Right lobe of liver (tissue), 6 donors: ENCODE measurements at regions not wholly inside any gene's neighbourhood (a gene's known extent, or its start where the extent isn't known, plus 50 kb on each side); places are given as distances from the start of the nearest gene placed in this dataset.

Source experiments
- ATAC-seq, 4 donors: fragments of 200-7000 bp; cut with Tn5 transposase; one replicate each; pipeline ENCODE4 v1.9.1; 2020; ENCODE audit warnings: mild to moderate bottlenecking in 4 of 4, moderate library complexity in 4 of 4
- DNase-seq, 3 donors: peaks; one replicate each; pipeline ENCODE4 v3.0.0-alpha.2; 2020
- H3K27ac ChIP-seq, 3 donors: fragments of 200-600 bp; one replicate each; pipeline ENCODE4 v1.8.0; 2022
- H3K27me3 ChIP-seq, 2 donors: fragments of 200-600 bp; one replicate each; pipeline ENCODE4 v1.8.0; 2022
- H3K36me3 ChIP-seq, 4 donors: fragments of 200-600 bp; sonication (generic) in 1 of 4; one replicate each; pipeline versions ENCODE4 v1.5.1 to v1.8.0; 2017 to 2022; ENCODE audit warnings: control low read depth in 1 of 4
- H3K4me1 ChIP-seq, 4 donors: fragments of 200-600 bp; sonication (generic) in 1 of 4; one replicate each; pipeline versions ENCODE4 v1.5.1 to v1.8.0; 2017 to 2022; ENCODE audit warnings: control low read depth in 1 of 4
- H3K4me3 ChIP-seq, 3 donors: fragments of 200-600 bp; one replicate each; pipeline ENCODE4 v1.8.0; 2022
- H3K9me3 ChIP-seq, 4 donors: fragments of 200-600 bp; sonication (generic) in 1 of 4; one replicate each; pipeline versions ENCODE4 v1.5.1 to v1.8.0; 2017 to 2022; ENCODE audit warnings: control low read depth in 1 of 4
- POLR2A ChIP-seq: fragments of 450-650 bp; IDR thresholded peaks from one replicate; pipeline ENCODE4 v1.6.1; 2017; ENCODE audit warnings: antibody characterized with exemption, mild to moderate bottlenecking
- WGBS: methylation state at CpG from one replicate; pipeline ENCODE4 v1.1.6; 2018; ENCODE audit warnings: low coverage, low lambda C conversion rate; ENCODE audit not compliant: insufficient coverage; ENCODE audit errors: missing lambda C conversion rate; 5-methylcytosine and 5-hydroxymethylcytosine counted together
- intact Hi-C, 2 donors: fragments of 100-400 bp; cut with DNase I; formaldehyde crosslinking; loops; one replicate each; pipeline versions ENCODE4 v1.11.2 to v1.14.1; 2022
- TF ChIP-seq, protein P1 (sequence below), 4 donors: fragments of 200-600 bp in 3 of 4; fragments of 450-650 bp in 1 of 4; IDR thresholded peaks; one replicate each; pipeline versions ENCODE4 v1.5.1 to v1.8.0; 2016 to 2022; ENCODE audit warnings: antibody characterized with exemption in 4 of 4, mild to moderate bottlenecking in 2 of 4
- donor health status: DM: no; HTN: yes; CAD: no.
- donor health status: DM: no; HTN: no; CAD: no.
- donor health status: DM: no; HTN: no; CAD: no.
- donor health status: DM: no; HTN: yes; CAD: no.
- donor health status: DM: no; HTN: yes; CAD: no.

DNA sequence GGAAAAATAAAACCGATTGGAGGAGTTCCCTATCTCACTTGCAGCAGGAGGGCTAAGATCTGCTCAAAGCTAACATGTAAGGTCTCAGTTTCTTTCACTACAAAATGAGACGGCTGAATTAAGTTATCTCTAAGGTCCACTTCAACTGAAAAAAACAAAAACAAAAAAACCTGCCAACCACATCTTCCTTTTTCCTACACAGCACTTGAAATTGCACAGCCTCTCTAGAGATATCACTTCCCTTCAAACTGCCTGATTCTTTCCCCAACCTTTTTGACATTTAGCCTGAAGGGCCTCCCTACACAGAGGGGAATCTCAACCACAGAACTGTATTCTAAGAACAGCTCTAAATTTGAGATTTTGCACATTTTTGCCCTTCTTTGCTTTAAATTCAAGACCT, 227.9 kb upstream of the TARS1 start:
- ATAC-seq, result no peak

DNA sequence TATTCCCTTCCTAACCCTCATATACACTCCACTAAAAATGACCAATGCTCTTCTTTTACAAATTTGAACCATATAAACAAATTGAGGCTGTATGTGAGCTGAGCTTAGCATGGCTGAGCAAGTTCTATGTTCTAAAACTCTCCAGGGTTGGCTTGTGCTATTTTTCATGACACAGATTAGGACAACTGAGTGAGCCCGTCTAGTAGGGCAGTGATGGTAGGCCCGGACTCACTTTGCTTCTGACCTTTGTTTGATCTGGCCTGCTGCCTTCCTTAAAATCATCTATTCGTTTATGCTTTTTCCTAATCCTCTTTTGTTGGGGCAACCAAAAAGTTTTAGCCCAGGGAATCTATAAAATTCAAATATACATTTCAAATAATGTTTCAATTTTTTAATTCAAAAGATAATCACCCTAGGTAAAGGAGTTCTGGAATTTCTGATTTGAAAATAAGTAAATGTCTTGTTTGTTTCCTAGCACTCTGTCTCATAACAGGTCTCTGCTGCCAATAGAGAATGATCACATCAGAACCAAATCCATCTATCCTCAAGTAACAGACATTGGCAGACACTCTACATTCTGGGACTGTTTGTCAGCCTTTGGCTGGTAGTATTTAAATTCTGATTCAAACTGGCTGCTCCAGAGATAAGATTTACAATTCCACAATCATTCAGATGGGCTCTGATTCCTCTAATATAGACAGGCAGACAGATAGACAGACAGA, 217.0 kb upstream of the TARS1 start:
- ATAC-seq (peak; percentile 81 to 95 (median 88)), DNase-seq (no peak)
- whole genome bisulfite sequencing, result 18% methylated on average over 3 of the region's 3 CpGs
- peaks cover 0 to 9% (median 2%) of the 10 kb centered on the region in 4 donors for H3K4me1 ChIP-seq
- no peaks in the 10 kb centered on the region for H3K27me3 ChIP-seq
- H3K36me3 ChIP-seq, result no peaks in the 10 kb centered on the region
- intact Hi-C loops, result no loop called here
- no peak overlapping the region for H3K4me3 ChIP-seq
- no peak for TF ChIP-seq POLR2A
- TF ChIP-seq, protein P1, sequence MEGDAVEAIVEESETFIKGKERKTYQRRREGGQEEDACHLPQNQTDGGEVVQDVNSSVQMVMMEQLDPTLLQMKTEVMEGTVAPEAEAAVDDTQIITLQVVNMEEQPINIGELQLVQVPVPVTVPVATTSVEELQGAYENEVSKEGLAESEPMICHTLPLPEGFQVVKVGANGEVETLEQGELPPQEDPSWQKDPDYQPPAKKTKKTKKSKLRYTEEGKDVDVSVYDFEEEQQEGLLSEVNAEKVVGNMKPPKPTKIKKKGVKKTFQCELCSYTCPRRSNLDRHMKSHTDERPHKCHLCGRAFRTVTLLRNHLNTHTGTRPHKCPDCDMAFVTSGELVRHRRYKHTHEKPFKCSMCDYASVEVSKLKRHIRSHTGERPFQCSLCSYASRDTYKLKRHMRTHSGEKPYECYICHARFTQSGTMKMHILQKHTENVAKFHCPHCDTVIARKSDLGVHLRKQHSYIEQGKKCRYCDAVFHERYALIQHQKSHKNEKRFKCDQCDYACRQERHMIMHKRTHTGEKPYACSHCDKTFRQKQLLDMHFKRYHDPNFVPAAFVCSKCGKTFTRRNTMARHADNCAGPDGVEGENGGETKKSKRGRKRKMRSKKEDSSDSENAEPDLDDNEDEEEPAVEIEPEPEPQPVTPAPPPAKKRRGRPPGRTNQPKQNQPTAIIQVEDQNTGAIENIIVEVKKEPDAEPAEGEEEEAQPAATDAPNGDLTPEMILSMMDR (IDR thresholded peaks at IDR 0.05), result no peak
- H3K27ac ChIP-seq, result no peak overlapping the region
- H3K9me3 ChIP-seq, result no peaks in the 10 kb centered on the region

More for the DNA sequence above, 227.9 kb upstream of the TARS1 start:
- TF ChIP-seq POLR2A, result no peak
- TF ChIP-seq, protein P1 (IDR thresholded peaks at IDR 0.05), result no peak
- Histone ChIP-seq H3K4me3 (no peak overlapping the region), H3K9me3 (no peaks in the 10 kb centered on the region), H3K27me3 (no peaks in the 10 kb centered on the region), H3K4me1 (no peaks in the 10 kb centered on the region), H3K36me3 (no peaks in the 10 kb centered on the region), H3K27ac (no peak overlapping the region)
- no peak for DNase-seq
- intact Hi-C loops, result no loop called here
- WGBS, result 26% methylated on average over 2 of the region's 2 CpGs

DNA sequence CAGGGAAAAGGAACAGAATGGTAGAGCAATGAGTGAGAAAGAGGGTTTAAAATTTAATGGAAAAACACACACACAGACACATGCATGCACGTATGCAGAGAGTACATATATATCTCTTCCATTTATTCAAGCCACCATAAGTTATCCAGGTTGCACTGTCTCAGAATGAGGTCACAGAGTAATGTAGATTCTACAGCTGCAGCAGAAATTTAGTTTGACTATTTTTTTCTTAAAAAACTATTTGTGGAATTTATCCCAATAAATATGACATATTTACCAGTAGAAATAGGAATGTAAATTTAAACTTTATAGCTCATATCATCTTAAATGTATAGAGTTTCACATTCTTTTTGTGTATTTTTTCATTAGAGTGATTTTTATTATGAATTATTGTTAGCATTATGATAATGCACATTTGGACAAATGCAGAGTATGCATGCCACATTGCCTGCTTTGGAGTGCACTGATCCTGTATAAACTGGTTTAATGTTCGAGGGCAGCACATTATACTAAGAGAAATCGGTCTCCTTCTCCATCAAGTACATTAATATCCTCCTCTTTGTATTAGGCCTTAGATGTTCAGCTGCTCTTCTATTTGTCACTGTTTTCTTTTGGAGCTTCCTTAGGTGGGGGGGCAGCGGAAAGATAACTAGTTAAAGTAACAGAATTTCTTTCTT, 216.3 kb upstream of the TARS1 start:
- H3K4me1 ChIP-seq, result peaks cover 0 to 14% (median 2%) of the 10 kb centered on the region in 4 donors
- no peaks in the 10 kb centered on the region for H3K36me3 ChIP-seq
- H3K27ac ChIP-seq, result no peak overlapping the region
- no peaks in the 10 kb centered on the region for H3K9me3 ChIP-seq
- no peak overlapping the region for H3K4me3 ChIP-seq
- ATAC-seq (no peak), DNase-seq (no peak)
- intact Hi-C loops, result no loop called here
- TF ChIP-seq, protein P1 (IDR thresholded peaks at IDR 0.05), result no peak
- TF ChIP-seq POLR2A, result no peak
- H3K27me3 ChIP-seq, result no peaks in the 10 kb centered on the region
- 95% methylated on average over 4 of the region's 4 CpGs for WGBS

DNA sequence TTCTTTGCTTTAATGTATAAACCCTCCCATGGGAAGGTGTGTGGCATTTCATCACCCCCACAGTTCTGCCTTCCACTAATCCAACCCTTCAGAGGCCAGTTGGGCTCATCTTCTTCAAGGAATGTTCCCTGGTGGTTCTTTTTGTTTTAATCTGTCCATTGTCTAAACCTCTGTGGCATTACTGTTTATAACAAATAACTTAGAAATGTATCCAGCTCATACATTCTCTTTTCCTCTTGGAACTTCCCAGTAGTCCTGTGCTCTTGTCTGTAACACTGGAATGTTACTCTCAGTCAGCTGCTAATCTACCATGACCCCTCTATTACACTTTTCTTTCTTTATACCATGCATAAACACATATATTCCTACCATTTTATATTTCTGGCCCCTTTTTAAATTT, 213.5 kb upstream of the TARS1 start:
- peaks cover 0 to 35% (median 4%) of the 10 kb centered on the region in 4 donors for H3K4me1 ChIP-seq
- intact Hi-C loops, result no loop called here
- H3K27ac ChIP-seq, result no peak overlapping the region
- DNase-seq (no peak), ATAC-seq (no peak)
- H3K27me3 ChIP-seq, result no peaks in the 10 kb centered on the region
- no peaks in the 10 kb centered on the region for H3K36me3 ChIP-seq
- TF ChIP-seq POLR2A, result no peak
- TF ChIP-seq, protein P1 (IDR thresholded peaks at IDR 0.05), result no peak
- H3K9me3 ChIP-seq, result no peaks in the 10 kb centered on the region
- no peak overlapping the region for H3K4me3 ChIP-seq
